Stimulated activated naive B cell treated with anti-CD40 and anti-IgM and Interleukin-4, amounts not matched to agents 10 μg/mL and 1 μg/mL and 100 μg/mL, for 72 hours (primary cell): ENCODE measurements at regions not wholly inside any gene's neighbourhood (a gene's known extent, or its start where the extent isn't known, plus 50 kb on each side); places are given as distances from the start of the nearest gene placed in this dataset.

Experiments
- ATAC-seq, 2 donors: fragments of 150-1000 bp; cut with Tn5 transposase; replicated peaks; 2 replicates each; pipeline ENCODE4 v1.10.0; 2021; ENCODE audit warnings: moderate library complexity in 1 of 2
- DNase-seq: peaks from one replicate; pipeline ENCODE4 v3.0.0; 2021
- H3K27ac Mint-ChIP-seq: one replicate; pipeline ENCODE4 v1.8.0; 2022; ENCODE audit warnings: mild to moderate bottlenecking, mixed read lengths
- H3K27me3 Mint-ChIP-seq, 2 donors: one replicate each; pipeline ENCODE4 v1.8.0; 2022; ENCODE audit warnings: mixed read lengths in 2 of 2
- H3K36me3 Mint-ChIP-seq, 2 donors: one replicate each; pipeline ENCODE4 v1.8.0; 2022; ENCODE audit warnings: mixed read lengths in 2 of 2, mild to moderate bottlenecking in 1 of 2
- H3K4me1 Mint-ChIP-seq, 2 donors: one replicate each; pipeline ENCODE4 v1.8.0; 2022; ENCODE audit warnings: mixed read lengths in 2 of 2, mild to moderate bottlenecking in 1 of 2
- H3K4me3 Mint-ChIP-seq, 2 donors: one replicate each; pipeline ENCODE4 v1.8.0; 2022; ENCODE audit warnings: mild to moderate bottlenecking in 2 of 2, mixed read lengths in 2 of 2, moderate library complexity in 1 of 2
- H3K9me3 Mint-ChIP-seq, 2 donors: one replicate each; pipeline ENCODE4 v1.8.0; 2022; ENCODE audit warnings: mixed read lengths in 2 of 2, mild to moderate bottlenecking in 1 of 2

DNA sequence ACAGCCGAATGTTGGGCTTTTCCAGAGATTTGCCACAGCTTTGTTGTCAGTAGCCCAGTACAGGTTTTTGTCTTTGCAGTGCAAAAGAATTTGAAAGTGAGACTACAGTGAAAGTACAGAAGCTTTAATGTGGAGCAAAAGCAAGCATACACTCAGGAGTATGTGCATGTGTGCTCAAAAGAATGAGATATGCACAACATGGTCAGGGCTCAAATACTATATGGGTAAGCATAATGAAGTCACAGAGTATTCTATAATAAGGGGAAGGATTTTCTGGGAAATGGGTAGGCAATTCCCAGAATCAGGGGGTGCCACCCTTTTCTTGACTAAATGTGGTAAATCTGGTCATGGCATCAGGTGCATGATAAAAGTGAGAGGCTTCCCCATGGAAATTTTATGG is 72.1 kb upstream of the SULT1C3 start:
- H3K4me1 Mint-ChIP-seq, result no peaks in the 10 kb centered on the region
- no peaks in the 10 kb centered on the region for H3K36me3 Mint-ChIP-seq
- no peak overlapping the region for H3K4me3 Mint-ChIP-seq
- H3K27me3 Mint-ChIP-seq, result peaks cover 0 to 5% of the 10 kb centered on the region in 2 donors
- ATAC-seq, result no peak
- DNase-seq, result no peak
- H3K9me3 Mint-ChIP-seq, result no peaks in the 10 kb centered on the region
- H3K27ac Mint-ChIP-seq, result no peak overlapping the region

DNA sequence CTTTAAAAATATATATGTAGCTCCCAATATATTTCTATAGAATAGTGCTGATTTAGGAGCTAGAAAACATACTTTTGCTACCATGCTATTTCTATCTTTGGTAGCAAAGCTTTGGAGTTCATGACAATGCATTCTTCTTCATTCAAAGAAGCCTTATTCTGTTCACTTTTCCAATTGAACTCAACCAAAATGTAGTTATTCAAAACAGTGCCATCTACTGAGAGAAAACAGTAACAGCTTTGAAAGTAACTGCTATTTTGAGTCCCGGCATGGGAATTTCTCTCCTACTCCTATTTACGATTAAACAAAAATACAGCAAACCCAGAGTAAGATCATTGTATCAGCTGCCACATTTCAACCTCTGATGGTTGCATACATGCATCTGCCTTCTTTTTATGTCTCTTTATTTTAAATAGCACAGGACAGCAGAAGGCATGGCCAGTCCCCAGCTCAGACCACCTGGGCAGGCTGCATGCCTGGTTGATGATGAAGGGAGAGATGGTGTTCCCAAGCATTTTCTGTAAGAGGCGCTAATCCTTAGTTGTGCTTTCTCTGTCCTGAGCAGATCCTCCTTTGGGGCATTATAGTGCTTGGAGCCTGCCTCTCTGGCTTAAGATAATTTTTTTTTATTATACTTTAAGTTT is 69.7 kb upstream of the SULT1C3 start:
- H3K9me3 Mint-ChIP-seq, result no peaks in the 10 kb centered on the region
- no peaks in the 10 kb centered on the region for H3K27me3 Mint-ChIP-seq
- H3K36me3 Mint-ChIP-seq, result no peaks in the 10 kb centered on the region
- no peak overlapping the region for H3K27ac Mint-ChIP-seq
- H3K4me1 Mint-ChIP-seq, result no peaks in the 10 kb centered on the region
- no peak for DNase-seq
- no peak overlapping the region for H3K4me3 Mint-ChIP-seq
- ATAC-seq, result no peak

DNA sequence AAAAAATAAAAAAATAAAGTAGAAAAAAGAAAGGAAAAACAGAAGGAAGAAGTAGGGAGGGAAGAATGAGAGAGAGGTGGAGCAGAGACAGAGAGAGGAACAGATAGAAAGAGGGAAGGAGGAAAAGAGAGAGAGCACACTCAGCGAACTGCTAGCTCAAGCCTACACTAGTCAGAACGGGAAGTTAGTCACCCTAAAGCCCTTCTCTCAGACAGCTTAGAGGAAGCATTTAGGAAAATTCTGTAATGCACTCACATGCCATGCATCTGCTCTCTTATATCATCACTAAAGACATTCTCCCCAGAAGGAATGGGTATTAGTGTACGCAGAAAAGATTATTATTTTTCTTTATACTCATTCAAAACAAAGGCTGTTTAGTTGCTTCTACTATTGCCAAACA is 68.1 kb upstream of the SULT1C3 start:
- DNase-seq, result no peak
- Mint-ChIP-seq H3K27ac (no peak overlapping the region), H3K27me3 (no peaks in the 10 kb centered on the region), H3K36me3 (no peaks in the 10 kb centered on the region), H3K4me3 (no peak overlapping the region), H3K9me3 (no peaks in the 10 kb centered on the region), H3K4me1 (no peaks in the 10 kb centered on the region)
- ATAC-seq, result no peak

DNA sequence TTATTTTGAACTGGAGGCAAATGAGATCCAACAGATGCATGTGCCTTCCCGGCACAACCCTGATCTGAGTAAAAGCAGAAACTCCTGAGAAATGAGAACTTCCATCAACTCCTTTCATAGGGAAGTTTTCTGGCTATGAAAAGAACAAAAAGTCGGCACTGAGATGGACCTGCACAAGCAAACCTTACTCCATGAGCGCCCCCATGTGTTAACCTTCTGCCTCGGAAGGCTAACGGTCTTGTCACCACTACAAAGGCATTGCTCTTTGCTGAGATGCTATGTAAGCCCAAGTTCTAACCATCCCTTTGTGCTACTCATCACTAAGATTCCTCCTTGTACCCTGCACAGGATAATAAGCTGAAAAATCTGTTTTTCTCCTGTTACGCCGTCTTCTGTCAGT is 57.3 kb upstream of the SULT1C3 start:
- DNase-seq, result no peak

DNA sequence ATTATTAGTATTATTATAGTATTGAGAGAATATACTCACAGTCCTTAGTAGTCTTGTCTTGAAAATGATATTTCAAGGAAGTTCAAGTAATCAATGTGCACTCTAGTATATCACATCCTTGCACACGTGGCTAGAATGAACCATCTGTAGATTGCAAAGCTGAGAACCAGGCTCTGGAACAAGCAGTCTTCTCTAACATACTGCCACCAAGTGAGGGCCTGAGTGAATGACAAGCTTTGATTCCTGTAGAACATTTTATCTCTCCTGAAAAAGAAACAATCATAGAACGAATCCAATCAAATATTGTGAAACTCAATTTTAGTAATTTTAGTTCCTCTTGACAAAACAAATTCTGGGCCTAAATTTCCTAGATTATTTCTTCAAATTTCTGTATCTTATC is 55.3 kb upstream of the SULT1C3 start:
- ATAC-seq, result peak in 1 of 2 donors; percentile 33
- H3K4me3 Mint-ChIP-seq, result no peak overlapping the region
- no peaks in the 10 kb centered on the region for H3K4me1 Mint-ChIP-seq
- H3K27ac Mint-ChIP-seq, result no peak overlapping the region
- H3K27me3 Mint-ChIP-seq, result peaks cover 0 to 14% of the 10 kb centered on the region in 2 donors
- H3K9me3 Mint-ChIP-seq, result no peaks in the 10 kb centered on the region
- no peaks in the 10 kb centered on the region for H3K36me3 Mint-ChIP-seq
- no peak for DNase-seq

More for the DNA sequence above, 57.3 kb upstream of the SULT1C3 start:
- Mint-ChIP-seq H3K4me1 (no peaks in the 10 kb centered on the region), H3K27ac (no peak overlapping the region), H3K27me3 (peaks cover 0 to 10% of the 10 kb centered on the region in 2 donors), H3K4me3 (no peak overlapping the region), H3K36me3 (no peaks in the 10 kb centered on the region), H3K9me3 (no peaks in the 10 kb centered on the region)
- ATAC-seq, result no peak

DNA sequence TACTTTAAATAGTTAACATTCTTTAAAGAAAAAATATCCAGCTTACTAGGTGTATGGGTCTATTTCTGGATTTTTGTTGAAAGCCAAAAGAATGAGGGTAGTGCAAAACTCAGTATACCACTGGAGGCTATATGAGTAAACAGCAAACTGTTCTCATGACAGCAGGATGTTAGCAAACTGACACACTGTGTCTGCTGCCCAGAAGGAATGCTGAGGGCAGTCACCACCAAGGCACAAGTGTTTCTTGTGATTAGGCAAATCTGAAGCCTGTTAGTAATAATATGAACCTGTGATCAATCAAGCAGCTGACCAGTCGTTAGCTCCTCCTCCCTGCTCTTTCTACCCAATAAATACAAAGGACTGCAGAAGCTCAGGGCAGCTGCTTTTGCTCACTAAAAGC is 50.5 kb upstream of the SULT1C3 start:
- no peak overlapping the region for H3K27ac Mint-ChIP-seq
- H3K4me1 Mint-ChIP-seq, result no peaks in the 10 kb centered on the region
- ATAC-seq, result no peak
- no peak overlapping the region for H3K4me3 Mint-ChIP-seq
- peaks cover 9 to 14% of the 10 kb centered on the region in 2 donors for H3K27me3 Mint-ChIP-seq
- no peak for DNase-seq
- no peaks in the 10 kb centered on the region for H3K36me3 Mint-ChIP-seq
- H3K9me3 Mint-ChIP-seq, result peaks cover 0 to 2% of the 10 kb centered on the region in 2 donors
